Renal pelvis (tissue), 1 donor: ENCODE measurements at regions not wholly inside any gene's neighbourhood (a gene's known extent, or its start where the extent isn't known, plus 50 kb on each side); places are given as distances from the start of the nearest gene placed in this dataset.
"Not testable (repeated sequence)": the region's sequence is repeated elsewhere in the genome, so short reads cannot be mapped to it uniquely, and the experiment has no call there.

Experiments used
- DNase-seq: peaks from one replicate; pipeline ENCODE4 v3.0.0-alpha.2; 2013

GRCh38 chr16:85512808-85513115, 100.4 kb upstream of the GSE1 start:
- no peak for DNase-seq

GRCh38 chr16:85513180-85513579, 99.9 kb upstream of the GSE1 start:
- no peak for DNase-seq

- DNase-seq, result no peak
Observed at GRCh38 chr16:85513649-85514048, 99.5 kb upstream of the GSE1 start.

- no peak for DNase-seq
Observed at GRCh38 chr16:85514295-85514597, 98.9 kb upstream of the GSE1 start.

GRCh38 chr16:85514598-85515318, 98.4 kb upstream of the GSE1 start:
- DNase-seq, result no peak

- no peak for DNase-seq
Observed at GRCh38 chr16:85515319-85515745, 97.8 kb upstream of the GSE1 start.

- no peak for DNase-seq
Observed at GRCh38 chr16:85515830-85516397, 97.2 kb upstream of the GSE1 start.

GRCh38 chr16:85517154-85517553, 96.0 kb upstream of the GSE1 start:
- DNase-seq, result no peak

GRCh38 chr16:85517563-85518179, 95.5 kb upstream of the GSE1 start:
- DNase-seq, result no peak

- DNase-seq, result no peak
Observed at GRCh38 chr16:85518398-85519049, 94.6 kb upstream of the GSE1 start.

- not testable (repeated sequence) for DNase-seq
Observed at GRCh38 chr16:85519050-85519440, 94.1 kb upstream of the GSE1 start.

- DNase-seq, result no peak
Observed at GRCh38 chr16:85519540-85520231, 93.4 kb upstream of the GSE1 start.

GRCh38 chr16:85520853-85521521, 92.1 kb upstream of the GSE1 start:
- DNase-seq, result no peak

GRCh38 chr16:85521552-85522307, 91.4 kb upstream of the GSE1 start:
- DNase-seq, result peak; percentile 72

GRCh38 chr16:85522308-85522841, 90.7 kb upstream of the GSE1 start:
- DNase-seq, result no peak

- DNase-seq, result no peak
Observed at GRCh38 chr16:85522842-85523601, 90.1 kb upstream of the GSE1 start.

- no peak for DNase-seq
Observed at GRCh38 chr16:85523602-85524364, 89.3 kb upstream of the GSE1 start.

- DNase-seq, result no peak
Observed at GRCh38 chr16:85524365-85524629, 88.8 kb upstream of the GSE1 start.

GRCh38 chr16:85524630-85525419, 88.3 kb upstream of the GSE1 start:
- no peak for DNase-seq
